SK-N-SH (cell line): ENCODE measurements at regions not wholly inside any gene's neighbourhood (a gene's known extent, or its start where the extent isn't known, plus 50 kb on each side); places are given as distances from the start of the nearest gene placed in this dataset.

Experiments
- CTCF ChIA-PET: fragments of 300-600, 350-600 bp; formaldehyde crosslinking; extraction: SDS; loops from one replicate; lab custom pipeline; 2021; lab: Yijun Ruan, JAX
- POLR2A ChIA-PET: fragments of 350-600 bp; sonication (Branson Sonifier 250); formaldehyde crosslinking; extraction: SDS; loops from one replicate; lab custom pipeline; 2020; ENCODE audit warnings: antibody characterized with exemption, inconsistent platforms; lab: Yijun Ruan, JAX
- DNase-seq: peaks from one replicate; pipeline ENCODE4 v3.0.0; 2012
- H2AFZ ChIP-seq: fragments of 200-600 bp; sonication (generic); 2 replicates; pipeline ENCODE4 v1.8.1; 2016; ENCODE audit warnings: antibody characterized with exemption, mild to moderate bottlenecking, low read depth
- H3F3A ChIP-seq: fragments of 200-600 bp; sonication (generic); replicated peaks from 2 replicates; pipeline ENCODE3; 2016; ENCODE audit warnings: antibody characterized with exemption, mild to moderate bottlenecking; ENCODE audit not compliant: insufficient read depth
- H3K27ac ChIP-seq, 2 experiments: fragments of 200-500 bp in 1 of 2; fragments of 200-600 bp in 1 of 2; sonication (Bioruptor generic) in 1 of 2; sonication (generic), shearing (Covaris generic) in 1 of 2; 2 replicates each; pipeline versions ENCODE4 v1.5.1 to v1.6.1; 2014 to 2016; ENCODE audit warnings: low read depth in 2 of 2, inconsistent platforms in 1 of 2, low read length in 1 of 2, mild to moderate bottlenecking in 1 of 2, mixed read lengths in 1 of 2
- H3K27me3 ChIP-seq: fragments of 200-600 bp; sonication (generic), shearing (Covaris generic); 2 replicates; pipeline ENCODE4 v1.6.1; 2016; ENCODE audit warnings: mixed run types; ENCODE audit not compliant: insufficient read depth
- H3K36me3 ChIP-seq, 2 experiments: fragments of 200-500 bp in 1 of 2; fragments of 200-600 bp in 1 of 2; sonication (Bioruptor generic) in 1 of 2; sonication (generic) in 1 of 2; replicated peaks in 1 of 2; 2 replicates each; pipeline versions ENCODE3 to v1.5.1; 2014 to 2016; ENCODE audit warnings: low read length in 1 of 2, mild to moderate bottlenecking in 1 of 2; ENCODE audit not compliant: insufficient read depth in 2 of 2, control insufficient read depth in 1 of 2
- H3K4me1 ChIP-seq, 2 experiments: fragments of 200-500 bp in 1 of 2; fragments of 200-600 bp in 1 of 2; sonication (Bioruptor generic) in 1 of 2; sonication (generic), shearing (Covaris generic) in 1 of 2; 2 replicates each; pipeline versions ENCODE4 v1.5.1 to v1.6.1; 2014 to 2016; ENCODE audit warnings: low read depth in 1 of 2, low read length in 1 of 2, mixed run types in 1 of 2; ENCODE audit not compliant: insufficient read depth in 2 of 2, control insufficient read depth in 1 of 2
- H3K4me2 ChIP-seq: fragments of 200-600 bp; sonication (generic), shearing (Covaris generic); 2 replicates; pipeline ENCODE4 v1.6.1; 2017; ENCODE audit warnings: mixed run types
- H3K4me3 ChIP-seq, 2 experiments: fragments of 200-500 bp in 1 of 2; fragments of 200-600 bp in 1 of 2; sonication (Bioruptor generic) in 1 of 2; sonication (generic), shearing (Covaris generic) in 1 of 2; 2 replicates each; pipeline versions ENCODE4 v1.5.1 to v1.8.1; 2014 to 2016; ENCODE audit warnings: low read depth in 2 of 2, inconsistent platforms in 1 of 2, low read length in 1 of 2, mild to moderate bottlenecking in 1 of 2, mixed read lengths in 1 of 2, moderate library complexity in 1 of 2
- H3K79me2 ChIP-seq: fragments of 200-600 bp; sonication (generic); 2 replicates; pipeline ENCODE4 v1.8.1; 2017; ENCODE audit warnings: mild to moderate bottlenecking; ENCODE audit not compliant: insufficient read depth
- H3K9ac ChIP-seq: fragments of 200-600 bp; sonication (generic); 2 replicates; pipeline ENCODE4 v1.6.1; 2017; ENCODE audit warnings: mixed run types
- H3K9me2 ChIP-seq: fragments of 200-600 bp; sonication (generic); 2 replicates; pipeline ENCODE4 v1.6.1; 2017; ENCODE audit warnings: mixed run types
- H3K9me3 ChIP-seq: fragments of 200-600 bp; sonication (generic); 2 replicates; pipeline ENCODE4 v1.6.1; 2017; ENCODE audit warnings: mixed run types, mild to moderate bottlenecking, moderate library complexity
- H4K20me1 ChIP-seq: fragments of 200-600 bp; sonication (generic); 2 replicates; pipeline ENCODE4 v1.6.1; 2017; ENCODE audit warnings: mild to moderate bottlenecking, mixed run types; ENCODE audit not compliant: insufficient read depth
- CHD2 ChIP-seq: fragments of 150-350 bp; IDR thresholded peaks from 2 replicates; pipeline ENCODE4 v1.6.1; 2018; ENCODE audit warnings: low read length; ENCODE audit not compliant: partially characterized antibody
- ELF1 ChIP-seq: IDR thresholded peaks from 2 replicates; pipeline ENCODE4 v1.4.0; 2012
- EP300 ChIP-seq, 2 experiments: IDR thresholded peaks; 2 replicates each; pipeline versions ENCODE4 v1.4.0 to v1.6.1; 2012; ENCODE audit warnings: borderline replicate concordance in 1 of 2, low read depth in 1 of 2, low read length in 1 of 2
- FOXJ3 ChIP-seq: sonication (generic); formaldehyde crosslinking; IDR thresholded peaks from 2 replicates; pipeline ENCODE4 v1.5.1; 2020; ENCODE audit warnings: mild to moderate bottlenecking, missing genetic modification reagents
- MEF2A ChIP-seq: IDR thresholded peaks from 2 replicates; pipeline ENCODE4 v1.4.0; 2012; ENCODE audit warnings: low read depth, borderline replicate concordance
- RAD21 ChIP-seq: IDR thresholded peaks from 2 replicates; pipeline ENCODE4 v1.6.1; 2012; ENCODE audit warnings: mild to moderate bottlenecking, low read length
- TAF1 ChIP-seq: IDR thresholded peaks from 2 replicates; pipeline ENCODE4 v1.6.1; 2012; ENCODE audit warnings: low read depth, mild to moderate bottlenecking, low read length, moderate library complexity, borderline replicate concordance
- TCF12 ChIP-seq: IDR thresholded peaks from 2 replicates; pipeline ENCODE4 v1.4.0; 2012
- WGBS: methylation state at CpG from one replicate; pipeline ENCODE4 v1.1.6; 2017; ENCODE audit warnings: low lambda C conversion rate; 5-methylcytosine and 5-hydroxymethylcytosine counted together
- TF ChIP-seq, protein P1 (sequence below): IDR thresholded peaks from 2 replicates; pipeline ENCODE4 v1.4.0; 2012; ENCODE audit warnings: low read depth, borderline replicate concordance
- TF ChIP-seq, protein P2 (sequence below): fragments of 200-600 bp; sonication (generic); IDR thresholded peaks from 2 replicates; pipeline ENCODE4 v1.6.1; 2017; ENCODE audit warnings: antibody characterized with exemption, mild to moderate bottlenecking, moderate library complexity
- TF ChIP-seq, protein P3 (sequence below): fragments of 150-350 bp; IDR thresholded peaks from 2 replicates; pipeline ENCODE4 v1.6.1; 2017; ENCODE audit warnings: antibody characterized with exemption, low read length, low read depth, borderline replicate concordance
- TF ChIP-seq, protein P4 (sequence below): IDR thresholded peaks from 2 replicates; pipeline ENCODE4 v1.6.1; 2012; ENCODE audit warnings: mild to moderate bottlenecking, low read depth, low read length, moderate library complexity
- TF ChIP-seq, protein P5 (sequence below): IDR thresholded peaks from 2 replicates; pipeline ENCODE4 v1.4.0; 2012; ENCODE audit warnings: low read depth, borderline replicate concordance

DNA sequence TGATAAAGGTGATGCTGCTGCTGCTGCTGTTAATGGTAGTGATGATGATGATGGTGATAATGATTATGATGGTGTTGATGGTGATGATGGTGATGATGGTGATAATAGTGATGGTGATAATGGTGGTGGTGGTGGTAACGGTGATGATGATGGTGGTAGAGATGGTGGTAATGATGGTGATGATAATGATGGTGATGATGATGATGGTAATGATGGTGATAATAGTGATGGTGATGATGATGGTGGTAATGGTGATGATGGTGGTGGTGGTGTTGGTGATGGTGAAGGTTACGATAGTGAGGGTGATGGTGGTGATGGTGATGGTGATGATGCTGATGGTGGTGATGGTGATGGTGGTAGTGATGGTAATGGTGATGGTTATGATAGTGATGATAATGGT, 132.3 kb downstream of the TFAP2C start:
- TF ChIP-seq, protein P1, sequence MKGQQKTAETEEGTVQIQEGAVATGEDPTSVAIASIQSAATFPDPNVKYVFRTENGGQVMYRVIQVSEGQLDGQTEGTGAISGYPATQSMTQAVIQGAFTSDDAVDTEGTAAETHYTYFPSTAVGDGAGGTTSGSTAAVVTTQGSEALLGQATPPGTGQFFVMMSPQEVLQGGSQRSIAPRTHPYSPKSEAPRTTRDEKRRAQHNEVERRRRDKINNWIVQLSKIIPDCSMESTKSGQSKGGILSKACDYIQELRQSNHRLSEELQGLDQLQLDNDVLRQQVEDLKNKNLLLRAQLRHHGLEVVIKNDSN = no peak
- no peak for TF ChIP-seq ELF1
- TF ChIP-seq, protein P2, sequence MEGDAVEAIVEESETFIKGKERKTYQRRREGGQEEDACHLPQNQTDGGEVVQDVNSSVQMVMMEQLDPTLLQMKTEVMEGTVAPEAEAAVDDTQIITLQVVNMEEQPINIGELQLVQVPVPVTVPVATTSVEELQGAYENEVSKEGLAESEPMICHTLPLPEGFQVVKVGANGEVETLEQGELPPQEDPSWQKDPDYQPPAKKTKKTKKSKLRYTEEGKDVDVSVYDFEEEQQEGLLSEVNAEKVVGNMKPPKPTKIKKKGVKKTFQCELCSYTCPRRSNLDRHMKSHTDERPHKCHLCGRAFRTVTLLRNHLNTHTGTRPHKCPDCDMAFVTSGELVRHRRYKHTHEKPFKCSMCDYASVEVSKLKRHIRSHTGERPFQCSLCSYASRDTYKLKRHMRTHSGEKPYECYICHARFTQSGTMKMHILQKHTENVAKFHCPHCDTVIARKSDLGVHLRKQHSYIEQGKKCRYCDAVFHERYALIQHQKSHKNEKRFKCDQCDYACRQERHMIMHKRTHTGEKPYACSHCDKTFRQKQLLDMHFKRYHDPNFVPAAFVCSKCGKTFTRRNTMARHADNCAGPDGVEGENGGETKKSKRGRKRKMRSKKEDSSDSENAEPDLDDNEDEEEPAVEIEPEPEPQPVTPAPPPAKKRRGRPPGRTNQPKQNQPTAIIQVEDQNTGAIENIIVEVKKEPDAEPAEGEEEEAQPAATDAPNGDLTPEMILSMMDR = no peak
- TF ChIP-seq EP300 (IDR thresholded peaks at IDR 0.05; ENCODE audit: borderline replicate concordance in 1 of 2, low read depth in 1 of 2, low read length in 1 of 2) = no peak
- TF ChIP-seq, protein P3, sequence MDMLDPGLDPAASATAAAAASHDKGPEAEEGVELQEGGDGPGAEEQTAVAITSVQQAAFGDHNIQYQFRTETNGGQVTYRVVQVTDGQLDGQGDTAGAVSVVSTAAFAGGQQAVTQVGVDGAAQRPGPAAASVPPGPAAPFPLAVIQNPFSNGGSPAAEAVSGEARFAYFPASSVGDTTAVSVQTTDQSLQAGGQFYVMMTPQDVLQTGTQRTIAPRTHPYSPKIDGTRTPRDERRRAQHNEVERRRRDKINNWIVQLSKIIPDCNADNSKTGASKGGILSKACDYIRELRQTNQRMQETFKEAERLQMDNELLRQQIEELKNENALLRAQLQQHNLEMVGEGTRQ = no peak
- TF ChIP-seq, protein P4, sequence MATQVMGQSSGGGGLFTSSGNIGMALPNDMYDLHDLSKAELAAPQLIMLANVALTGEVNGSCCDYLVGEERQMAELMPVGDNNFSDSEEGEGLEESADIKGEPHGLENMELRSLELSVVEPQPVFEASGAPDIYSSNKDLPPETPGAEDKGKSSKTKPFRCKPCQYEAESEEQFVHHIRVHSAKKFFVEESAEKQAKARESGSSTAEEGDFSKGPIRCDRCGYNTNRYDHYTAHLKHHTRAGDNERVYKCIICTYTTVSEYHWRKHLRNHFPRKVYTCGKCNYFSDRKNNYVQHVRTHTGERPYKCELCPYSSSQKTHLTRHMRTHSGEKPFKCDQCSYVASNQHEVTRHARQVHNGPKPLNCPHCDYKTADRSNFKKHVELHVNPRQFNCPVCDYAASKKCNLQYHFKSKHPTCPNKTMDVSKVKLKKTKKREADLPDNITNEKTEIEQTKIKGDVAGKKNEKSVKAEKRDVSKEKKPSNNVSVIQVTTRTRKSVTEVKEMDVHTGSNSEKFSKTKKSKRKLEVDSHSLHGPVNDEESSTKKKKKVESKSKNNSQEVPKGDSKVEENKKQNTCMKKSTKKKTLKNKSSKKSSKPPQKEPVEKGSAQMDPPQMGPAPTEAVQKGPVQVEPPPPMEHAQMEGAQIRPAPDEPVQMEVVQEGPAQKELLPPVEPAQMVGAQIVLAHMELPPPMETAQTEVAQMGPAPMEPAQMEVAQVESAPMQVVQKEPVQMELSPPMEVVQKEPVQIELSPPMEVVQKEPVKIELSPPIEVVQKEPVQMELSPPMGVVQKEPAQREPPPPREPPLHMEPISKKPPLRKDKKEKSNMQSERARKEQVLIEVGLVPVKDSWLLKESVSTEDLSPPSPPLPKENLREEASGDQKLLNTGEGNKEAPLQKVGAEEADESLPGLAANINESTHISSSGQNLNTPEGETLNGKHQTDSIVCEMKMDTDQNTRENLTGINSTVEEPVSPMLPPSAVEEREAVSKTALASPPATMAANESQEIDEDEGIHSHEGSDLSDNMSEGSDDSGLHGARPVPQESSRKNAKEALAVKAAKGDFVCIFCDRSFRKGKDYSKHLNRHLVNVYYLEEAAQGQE = no peak
- no peak for TF ChIP-seq RAD21
- no peak for TF ChIP-seq TAF1
- no peak for TF ChIP-seq TCF12
- TF ChIP-seq FOXJ3 (CRISPR knock-in tag) = no peak
- TF ChIP-seq, protein P5, sequence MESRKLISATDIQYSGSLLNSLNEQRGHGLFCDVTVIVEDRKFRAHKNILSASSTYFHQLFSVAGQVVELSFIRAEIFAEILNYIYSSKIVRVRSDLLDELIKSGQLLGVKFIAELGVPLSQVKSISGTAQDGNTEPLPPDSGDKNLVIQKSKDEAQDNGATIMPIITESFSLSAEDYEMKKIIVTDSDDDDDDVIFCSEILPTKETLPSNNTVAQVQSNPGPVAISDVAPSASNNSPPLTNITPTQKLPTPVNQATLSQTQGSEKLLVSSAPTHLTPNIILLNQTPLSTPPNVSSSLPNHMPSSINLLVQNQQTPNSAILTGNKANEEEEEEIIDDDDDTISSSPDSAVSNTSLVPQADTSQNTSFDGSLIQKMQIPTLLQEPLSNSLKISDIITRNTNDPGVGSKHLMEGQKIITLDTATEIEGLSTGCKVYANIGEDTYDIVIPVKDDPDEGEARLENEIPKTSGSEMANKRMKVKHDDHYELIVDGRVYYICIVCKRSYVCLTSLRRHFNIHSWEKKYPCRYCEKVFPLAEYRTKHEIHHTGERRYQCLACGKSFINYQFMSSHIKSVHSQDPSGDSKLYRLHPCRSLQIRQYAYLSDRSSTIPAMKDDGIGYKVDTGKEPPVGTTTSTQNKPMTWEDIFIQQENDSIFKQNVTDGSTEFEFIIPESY = no peak
- no peak for TF ChIP-seq CHD2
- TF ChIP-seq MEF2A = no peak
- H4K20me1 ChIP-seq = no peaks in the 10 kb centered on the region
- H2AFZ ChIP-seq = no peak overlapping the region
- POLR2A ChIA-PET = no interaction called here
- H3K4me1 ChIP-seq = no peaks in the 10 kb centered on the region
- no peak overlapping the region for H3K27ac ChIP-seq
- no peaks in the 10 kb centered on the region for H3K9me2 ChIP-seq
- H3K27me3 ChIP-seq = peaks cover 15% of the 10 kb centered on the region
- CTCF ChIA-PET = no interaction called here
- no peak for DNase-seq
- H3K79me2 ChIP-seq = no peaks in the 10 kb centered on the region
- no peak overlapping the region for H3K4me2 ChIP-seq
- no peak overlapping the region for H3K9ac ChIP-seq
- H3K9me3 ChIP-seq = no peaks in the 10 kb centered on the region
- no peak overlapping the region for H3K4me3 ChIP-seq
- H3F3A ChIP-seq = no peaks in the 10 kb centered on the region
- WGBS = 8% methylated on average over 2 of the region's 2 CpGs
- no peaks in the 10 kb centered on the region for H3K36me3 ChIP-seq
